Embryonic facial prominence (tissue), 1 donor: ENCODE measurements at regions not wholly inside any gene's neighbourhood (a gene's known extent, or its start where the extent isn't known, plus 50 kb on each side); places are given as distances from the start of the nearest gene placed in this dataset.
"Not testable (repeated sequence)": the region's sequence is repeated elsewhere in the genome, so short reads cannot be mapped to it uniquely, and the experiment has no call there.

ENCODE experiments used
- DNase-seq: peaks from one replicate; pipeline ENCODE4 v3.0.0-alpha.2; 2016; ENCODE audit errors: extremely low spot score

- DNase-seq, result no peak
These were observed 406.2 kb downstream of the NUP35 start for GRCh38 chr2:183530333-183530901.

GRCh38 chr2:183532514-183532913 is 408.3 kb downstream of the NUP35 start:
- no peak for DNase-seq

- DNase-seq, result no peak
These were observed 408.8 kb downstream of the NUP35 start for GRCh38 chr2:183533021-183533420.

- no peak for DNase-seq
These were observed 412.0 kb downstream of the NUP35 start for GRCh38 chr2:183536290-183536689.

- DNase-seq, result no peak
These were observed 412.5 kb downstream of the NUP35 start for GRCh38 chr2:183536714-183537113.

GRCh38 chr2:183541766-183542165 is 417.5 kb downstream of the NUP35 start:
- no peak for DNase-seq

- no peak for DNase-seq
These were observed 418.4 kb downstream of the NUP35 start for GRCh38 chr2:183542606-183543005.

GRCh38 chr2:183543222-183543621 is 419.0 kb downstream of the NUP35 start:
- no peak for DNase-seq

GRCh38 chr2:183543731-183544130 is 419.5 kb downstream of the NUP35 start:
- DNase-seq, result no peak

- DNase-seq, result not testable (repeated sequence)
These were observed 422.5 kb downstream of the NUP35 start for GRCh38 chr2:183546560-183547350.

GRCh38 chr2:183552716-183553115 is 428.5 kb downstream of the NUP35 start:
- DNase-seq, result no peak

- DNase-seq, result no peak
These were observed 440.5 kb downstream of the NUP35 start for GRCh38 chr2:183564726-183565125.

- no peak for DNase-seq
These were observed 451.2 kb downstream of the NUP35 start for GRCh38 chr2:183575481-183575880.

GRCh38 chr2:183579686-183580085 is 455.4 kb downstream of the NUP35 start:
- no peak for DNase-seq

- DNase-seq, result no peak
These were observed 468.0 kb downstream of the NUP35 start for GRCh38 chr2:183592271-183592670.

GRCh38 chr2:183594150-183594549 is 469.9 kb downstream of the NUP35 start:
- no peak for DNase-seq

GRCh38 chr2:183597841-183598240 is 473.6 kb downstream of the NUP35 start:
- DNase-seq, result no peak

GRCh38 chr2:183604065-183604464 is 479.8 kb downstream of the NUP35 start:
- DNase-seq, result no peak

GRCh38 chr2:183605440-183605839 is 481.2 kb downstream of the NUP35 start:
- DNase-seq, result no peak

- no peak for DNase-seq
These were observed 481.9 kb downstream of the NUP35 start for GRCh38 chr2:183606022-183606717.

GRCh38 chr2:183606718-183607085 is 482.5 kb downstream of the NUP35 start:
- DNase-seq, result no peak

- DNase-seq, result no peak
These were observed 483.8 kb downstream of the NUP35 start for GRCh38 chr2:183607995-183608394.

GRCh38 chr2:183608747-183609146 is 484.5 kb downstream of the NUP35 start:
- no peak for DNase-seq
